Raji (cell line): ENCODE measurements at regions not wholly inside any gene's neighbourhood (a gene's known extent, or its start where the extent isn't known, plus 50 kb on each side); places are given as distances from the start of the nearest gene placed in this dataset.

ENCODE experiments used
- POLR2A ChIP-seq: IDR thresholded peaks from 2 replicates; pipeline ENCODE4 v1.6.1; 2011; ENCODE audit warnings: low read depth, low read length, control low read depth; ENCODE audit not compliant: insufficient read depth

DNA sequence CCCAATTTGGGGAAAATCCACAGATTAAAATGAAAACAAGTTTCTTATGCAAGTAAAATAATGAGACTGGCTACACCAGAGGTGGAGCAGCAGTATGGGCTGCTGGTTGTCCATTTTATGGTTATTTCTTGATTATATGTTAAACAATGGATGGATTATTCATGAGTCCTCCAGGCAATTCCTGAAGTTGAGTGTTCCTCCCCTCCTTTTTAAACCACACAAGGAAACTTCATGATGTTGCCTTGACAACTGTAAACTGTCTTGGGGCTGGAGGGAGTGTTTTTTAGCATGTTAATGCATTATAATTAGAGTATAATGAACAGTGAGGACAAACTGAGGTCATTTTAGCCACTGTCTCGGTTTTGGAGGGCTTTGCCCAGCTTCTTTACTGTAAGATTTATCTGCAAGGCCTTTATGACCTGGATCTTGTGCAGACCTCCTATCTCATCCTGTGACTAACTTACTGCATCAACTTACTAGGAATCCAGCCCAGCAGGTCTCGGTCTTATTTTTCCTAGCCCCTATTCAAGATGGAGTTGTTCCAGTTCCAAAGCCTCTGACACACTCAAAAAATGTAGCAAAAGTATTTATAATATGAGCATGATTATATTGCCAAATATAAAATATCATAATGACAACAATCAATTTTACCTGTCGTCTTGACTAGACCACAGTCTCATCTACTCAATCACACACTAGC, 534.0 kb downstream of the TMEM121 start:
- TF ChIP-seq POLR2A = no peak

DNA sequence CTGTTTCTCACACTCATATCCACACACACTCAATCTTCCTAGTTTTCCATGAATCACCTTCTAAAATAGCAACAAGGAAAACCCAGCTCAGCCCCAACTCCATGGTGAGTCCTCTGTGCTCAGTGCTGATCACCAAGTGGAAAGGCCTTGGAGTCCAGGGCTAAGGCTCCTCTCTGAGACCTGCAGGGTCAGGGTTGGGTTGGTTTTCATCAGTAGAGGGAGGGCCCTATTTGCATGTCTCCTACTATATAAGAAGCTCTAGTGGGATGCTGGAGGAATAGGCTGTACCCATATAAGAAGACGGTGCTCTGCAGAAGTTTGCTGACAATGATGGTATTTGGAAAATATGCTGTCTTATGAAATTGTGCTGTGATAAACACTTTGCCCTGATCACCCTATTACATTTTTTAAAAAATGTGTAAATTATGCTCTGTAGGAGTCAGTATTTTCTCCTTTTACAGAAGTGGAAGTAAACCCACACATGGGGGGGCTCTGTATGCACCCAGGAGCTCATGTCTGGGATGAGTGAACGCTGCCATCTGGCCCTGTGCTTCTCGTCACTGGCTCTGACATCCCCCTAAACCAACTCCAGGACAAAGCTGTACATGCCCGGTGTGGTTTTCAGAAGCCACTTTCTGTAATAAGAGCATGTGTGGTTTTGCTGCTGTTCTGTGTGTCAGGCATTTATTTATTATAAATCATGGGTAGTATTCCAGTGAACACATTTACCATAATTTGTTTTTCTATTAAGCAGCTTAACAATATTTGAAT, 536.3 kb downstream of the TMEM121 start:
- peak; percentile 46; the same call in 1 of the 2 replicates for TF ChIP-seq POLR2A

DNA sequence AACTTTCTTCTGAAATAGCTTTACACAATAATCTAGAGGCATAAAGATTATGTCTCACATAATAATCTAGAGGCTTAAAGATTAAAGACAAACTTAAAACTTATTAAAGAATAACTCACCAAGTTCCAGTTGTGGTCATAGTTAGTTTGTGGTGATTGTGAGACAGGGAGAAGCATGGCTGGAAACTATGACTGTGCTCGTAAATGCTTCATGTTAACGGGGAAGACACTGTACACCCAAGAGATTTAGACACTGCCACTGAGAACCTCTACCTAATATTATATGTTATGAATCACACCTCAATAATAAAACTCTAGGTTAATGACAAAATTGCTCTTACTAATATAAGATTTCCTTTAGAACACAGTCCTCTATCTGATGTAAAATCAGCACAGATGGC, 541.6 kb downstream of the TMEM121 start:
- no peak for TF ChIP-seq POLR2A

DNA sequence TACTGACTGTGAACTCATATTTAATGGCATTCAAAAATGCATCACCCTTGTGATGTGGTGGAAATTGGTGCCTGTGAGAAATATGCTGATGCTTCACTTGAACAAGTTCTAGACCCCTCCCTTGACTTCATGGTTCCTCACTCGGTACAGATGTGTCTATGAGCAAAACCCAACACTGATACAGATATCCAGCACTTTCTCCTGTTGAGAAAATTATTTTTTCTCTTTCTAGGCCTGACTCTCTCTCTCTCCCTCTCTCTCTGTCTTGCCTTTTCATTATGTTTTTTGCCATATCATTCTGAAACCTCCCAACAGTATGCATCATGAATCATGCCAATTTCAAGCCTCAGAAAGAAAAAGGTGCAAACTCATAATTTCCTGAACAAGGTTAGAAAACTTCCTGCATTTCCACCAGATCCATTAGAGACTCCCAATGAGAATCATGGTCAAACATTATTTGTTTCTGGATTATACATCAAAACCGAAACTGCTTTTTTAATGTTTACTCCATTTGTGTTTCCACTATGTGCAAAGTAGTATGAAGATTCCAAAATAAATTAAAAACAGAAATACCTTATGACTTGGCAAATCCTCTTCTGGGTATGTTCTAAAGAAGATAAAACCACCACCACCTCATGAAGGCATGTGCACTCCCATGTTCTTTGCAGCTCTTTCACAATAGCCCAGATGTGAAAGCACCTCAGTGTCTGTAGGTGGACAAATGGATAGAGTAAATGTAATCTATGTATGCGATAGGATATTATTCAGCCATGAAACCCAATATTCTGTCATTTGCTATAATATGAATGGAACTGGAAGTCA, 543.6 kb downstream of the TMEM121 start:
- no peak for TF ChIP-seq POLR2A

DNA sequence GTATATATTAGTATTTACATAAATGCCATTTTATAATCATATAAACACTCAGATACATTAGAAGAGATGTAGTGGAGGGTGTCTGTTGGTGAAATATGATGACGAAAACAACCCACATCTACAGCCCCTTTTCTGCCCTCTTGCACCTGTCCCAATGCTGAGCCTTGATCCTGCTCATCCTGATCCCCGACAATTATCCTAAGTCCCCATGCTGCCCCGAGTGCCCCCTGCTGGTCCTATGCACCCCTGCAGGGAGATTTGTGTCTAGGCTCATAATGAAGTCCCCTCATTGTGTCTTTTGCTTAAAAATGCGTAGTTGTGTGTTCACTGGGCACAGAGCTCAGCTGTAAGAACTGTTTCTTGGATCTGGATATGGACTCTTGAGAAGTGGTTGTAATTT, 554.5 kb downstream of the TMEM121 start:
- no peak for TF ChIP-seq POLR2A

DNA sequence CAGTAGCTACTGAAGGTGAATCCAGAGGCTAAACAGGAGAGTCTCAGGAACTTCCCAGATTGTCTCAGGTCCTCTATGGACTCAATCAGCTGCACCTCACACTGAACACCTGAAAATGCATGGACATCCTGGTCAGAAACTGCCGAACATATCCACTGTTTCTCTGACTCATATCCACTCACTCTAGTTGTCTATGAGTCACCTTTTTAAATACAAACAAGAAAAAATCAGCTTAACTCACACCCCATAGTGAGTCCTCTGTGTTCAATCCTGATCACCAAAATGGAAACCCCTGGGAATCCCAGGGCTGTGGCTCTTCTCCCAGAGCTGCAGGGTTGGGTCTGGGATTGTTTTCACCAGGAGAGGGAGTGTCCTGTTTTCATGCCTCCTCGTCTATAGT, 556.7 kb downstream of the TMEM121 start:
- TF ChIP-seq POLR2A = no peak

DNA sequence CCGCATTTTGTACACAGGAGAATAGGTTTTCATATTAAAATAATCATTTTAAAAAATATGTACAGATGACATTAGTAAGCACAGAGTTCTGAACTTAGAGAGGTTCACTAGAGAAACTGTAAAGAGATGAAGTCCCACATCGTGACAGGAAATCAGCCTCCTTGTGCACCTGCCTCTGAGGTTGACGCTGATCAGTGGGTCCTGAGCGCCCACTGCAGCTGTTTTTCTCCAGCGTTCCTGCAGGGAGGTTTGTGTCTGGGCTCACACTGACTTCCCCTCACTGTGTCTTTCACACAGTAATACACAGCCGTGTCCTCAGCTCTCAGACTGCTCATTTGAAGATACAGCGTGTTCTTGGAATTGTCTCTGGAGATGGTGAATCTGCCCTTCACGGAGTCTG, 561.5 kb downstream of the TMEM121 start:
- no peak for TF ChIP-seq POLR2A

DNA sequence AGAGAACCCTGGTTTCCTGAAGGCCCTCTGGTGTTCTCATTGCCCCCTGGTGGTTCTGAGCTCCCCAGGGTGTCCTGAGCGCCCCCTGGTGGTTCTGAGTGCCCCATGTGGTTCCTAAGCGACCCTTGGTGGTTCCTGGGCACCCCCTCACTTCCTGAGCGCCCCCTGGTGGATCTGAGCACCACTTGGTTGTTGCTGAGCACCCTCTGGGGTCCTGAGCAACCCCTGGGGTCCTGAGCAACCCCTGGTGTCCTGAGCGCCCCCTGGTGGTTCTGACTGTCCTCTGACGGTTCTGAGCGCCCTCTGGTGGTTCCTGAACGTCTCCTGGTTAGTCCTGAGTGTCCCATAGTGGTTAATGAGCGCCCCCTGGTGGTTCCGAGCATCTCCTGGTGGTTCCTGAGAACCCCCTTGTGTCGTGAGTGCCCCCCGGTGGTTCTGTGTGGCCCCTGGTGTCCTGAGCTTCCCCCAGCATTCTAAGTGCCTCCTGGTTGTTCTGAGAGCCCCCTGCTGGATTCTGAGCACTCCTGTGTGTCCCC, 568.3 kb downstream of the TMEM121 start:
- no peak for TF ChIP-seq POLR2A

DNA sequence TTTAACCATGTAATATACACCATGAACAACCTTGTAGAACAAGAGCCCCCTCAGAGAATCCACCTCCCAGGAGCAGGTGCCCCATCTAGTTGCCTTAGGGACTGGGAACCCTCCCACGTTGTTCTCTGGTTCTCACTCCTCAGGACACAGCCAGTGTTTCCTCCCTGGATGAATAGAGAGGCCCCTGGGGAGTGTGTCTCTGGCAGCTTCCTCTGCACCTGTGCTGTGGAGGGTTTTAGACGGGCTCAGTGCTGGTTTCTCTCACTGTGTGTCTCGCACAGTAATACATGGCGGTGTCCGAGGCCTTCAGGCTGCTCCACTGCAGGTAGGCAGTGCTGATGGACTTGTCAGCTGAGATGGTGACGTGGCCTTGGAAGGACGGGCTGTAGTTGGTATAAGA, 581.3 kb downstream of the TMEM121 start:
- no peak for TF ChIP-seq POLR2A

DNA sequence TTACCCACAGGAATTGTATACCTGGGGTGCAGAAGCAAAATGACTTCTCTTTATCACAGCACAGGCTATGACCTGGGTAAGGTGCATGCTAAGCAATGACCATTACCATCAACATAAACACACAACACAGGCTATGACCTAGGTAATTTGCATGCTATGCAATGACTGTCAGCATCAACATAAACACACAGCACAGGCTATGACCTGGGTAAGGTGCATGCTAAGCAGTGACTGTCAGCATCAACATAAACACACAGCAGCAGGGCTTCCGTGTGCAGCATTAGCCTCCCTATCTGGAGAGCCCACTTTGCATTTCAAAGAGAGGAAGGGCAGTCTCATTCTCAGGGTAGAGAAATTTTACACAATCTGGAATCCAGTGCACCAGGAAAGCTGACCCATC, 583.0 kb downstream of the TMEM121 start:
- TF ChIP-seq POLR2A = no peak

DNA sequence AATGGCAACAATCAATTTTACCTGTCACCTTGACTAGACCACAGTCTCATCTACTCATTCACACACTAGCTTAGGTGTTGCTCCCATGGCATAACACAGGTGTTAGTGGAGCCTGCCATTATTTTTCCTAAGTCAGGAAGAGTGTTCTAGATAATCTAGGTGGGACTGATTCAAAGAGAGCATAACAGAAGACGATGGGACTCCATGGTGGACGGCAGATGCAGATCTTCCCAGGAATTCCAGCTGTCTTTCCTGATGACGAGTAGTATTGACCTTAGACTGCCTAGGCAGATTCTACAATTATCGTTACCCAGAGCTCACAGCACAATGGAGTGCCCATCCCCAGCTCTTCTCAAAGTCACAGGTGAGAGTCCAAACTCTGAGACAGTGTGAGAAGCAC, 589.0 kb downstream of the TMEM121 start:
- TF ChIP-seq POLR2A = no peak

DNA sequence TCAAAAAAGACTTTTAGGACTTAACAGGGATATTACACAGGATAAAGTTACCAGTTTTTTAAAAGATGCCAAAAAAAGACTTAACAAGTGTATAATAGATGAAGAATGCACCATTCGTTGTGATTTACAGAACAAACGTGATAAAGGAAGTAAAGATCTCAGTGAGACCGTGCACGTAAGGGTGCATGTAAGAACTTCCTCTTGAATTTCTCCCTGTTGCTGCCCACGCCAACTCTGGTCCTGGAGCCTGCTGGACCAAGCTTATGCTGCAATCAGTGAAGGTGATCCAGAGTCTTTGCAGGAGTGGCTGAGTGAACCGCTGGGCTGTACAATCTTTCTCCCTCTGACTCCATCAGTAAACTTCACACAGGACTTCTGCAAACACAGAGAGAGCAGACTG, 593.7 kb downstream of the TMEM121 start:
- no peak for TF ChIP-seq POLR2A

DNA sequence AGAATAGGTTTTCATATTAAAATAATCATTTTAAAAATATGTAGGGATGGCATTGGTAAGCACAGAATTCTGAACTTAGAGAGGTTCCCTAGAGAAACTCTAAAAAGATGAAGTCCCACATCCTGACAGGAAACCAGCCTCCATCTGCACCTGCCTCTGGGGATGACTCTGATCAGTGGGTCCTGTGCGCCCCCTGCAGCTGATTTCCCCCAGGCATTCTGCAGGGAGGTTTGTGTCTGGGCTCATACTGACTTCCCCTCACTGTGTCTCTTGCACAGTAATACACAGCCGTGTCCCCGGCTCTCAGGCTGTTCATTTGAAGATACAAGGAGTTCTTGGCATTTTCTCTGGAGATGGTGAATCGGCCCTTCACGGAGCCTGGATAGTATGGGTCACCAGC, 602.9 kb downstream of the TMEM121 start:
- TF ChIP-seq POLR2A = no peak

DNA sequence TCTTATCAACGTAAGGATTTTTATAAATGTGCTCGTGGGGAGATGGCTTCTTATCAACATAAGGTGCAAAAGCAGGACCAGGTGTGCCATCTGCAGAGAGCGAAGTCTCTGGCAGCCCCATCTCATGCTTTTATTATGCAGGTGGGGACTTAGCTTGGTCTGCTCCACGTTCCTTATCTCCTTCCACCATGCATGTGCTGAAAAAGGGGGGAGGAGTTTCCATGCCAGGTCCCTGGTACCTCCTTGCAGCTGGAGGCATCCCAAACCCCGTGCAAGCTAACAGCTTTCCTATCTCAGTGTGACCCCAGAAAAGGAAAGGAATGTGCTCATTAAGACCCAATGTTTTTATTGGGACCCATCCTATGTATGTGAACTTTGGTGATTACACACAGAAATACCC, 608.5 kb downstream of the TMEM121 start:
- TF ChIP-seq POLR2A = no peak

DNA sequence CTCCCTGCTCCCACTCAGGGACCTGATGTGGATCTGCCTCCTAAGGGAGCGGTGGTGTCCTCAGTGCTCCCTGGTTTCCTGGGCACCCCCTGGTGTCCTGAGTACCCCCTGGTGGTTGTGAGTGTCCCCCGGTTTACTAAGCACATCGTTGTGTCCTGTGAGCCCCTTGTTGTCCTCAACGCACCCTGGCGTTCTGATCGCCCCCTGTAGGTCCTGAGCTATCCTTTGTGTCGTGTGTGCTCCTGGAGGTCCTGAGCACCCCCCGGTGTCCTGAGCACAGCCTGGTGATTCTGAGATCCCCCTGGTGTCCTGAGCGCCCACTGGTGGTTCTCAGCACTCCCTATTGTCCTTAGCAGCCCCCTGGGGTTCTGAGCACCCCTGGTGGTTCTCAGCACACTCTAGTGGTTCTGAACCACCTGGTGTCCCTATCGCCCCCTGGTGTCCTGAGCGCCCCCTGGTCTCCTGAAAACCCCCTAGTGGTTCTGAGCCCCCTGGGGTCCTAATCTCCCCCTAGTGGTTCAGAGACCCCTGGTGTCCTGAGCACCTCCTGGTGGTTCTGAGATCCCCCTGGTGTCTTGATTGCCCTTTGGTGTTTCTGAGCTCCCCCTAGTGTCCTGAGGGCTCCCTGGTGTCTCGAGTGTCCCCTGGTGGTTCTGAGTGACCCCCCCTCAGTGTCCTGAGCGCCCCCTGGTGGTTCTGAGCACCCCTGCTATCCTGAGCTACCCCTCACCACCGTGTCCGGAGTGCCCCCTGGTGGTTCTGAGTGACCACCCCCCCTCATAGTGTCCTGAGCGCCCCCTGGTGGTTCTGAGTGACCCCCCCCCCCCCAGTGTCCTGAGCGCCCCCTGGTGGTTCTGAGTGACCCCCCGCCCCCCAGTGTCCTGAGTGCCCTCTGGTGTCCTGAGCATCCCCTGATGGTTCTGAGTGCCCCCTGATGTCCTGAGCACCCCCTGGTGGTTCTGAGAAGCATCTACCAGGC, 615.1 kb downstream of the TMEM121 start:
- no peak for TF ChIP-seq POLR2A

DNA sequence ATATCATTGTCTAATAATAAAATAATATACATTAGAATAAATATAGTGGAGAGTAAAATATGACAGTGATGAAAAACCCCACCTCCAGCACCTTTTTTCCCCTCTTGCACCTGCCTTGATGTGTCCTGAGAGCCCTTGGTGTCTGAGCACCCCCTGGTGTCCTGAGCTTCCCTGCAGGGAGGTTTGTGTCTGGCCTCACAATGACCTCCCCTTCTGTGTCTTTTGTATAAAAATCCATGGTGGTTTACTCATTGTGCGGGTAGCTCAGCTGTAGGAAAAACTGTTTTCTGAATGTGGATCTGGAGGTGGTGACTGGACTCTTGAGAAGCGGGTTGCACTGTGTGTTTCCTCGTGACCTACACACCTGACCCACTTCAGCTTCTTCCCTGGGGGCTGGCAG, 636.9 kb downstream of the TMEM121 start:
- no peak for TF ChIP-seq POLR2A
